Ishikawa (cell line): ENCODE measurements at regions not wholly inside any gene's neighbourhood (a gene's known extent, or its start where the extent isn't known, plus 50 kb on each side); places are given as distances from the start of the nearest gene placed in this dataset.

Experiments
- CEBPB ChIP-seq: IDR thresholded peaks from 2 replicates; pipeline ENCODE4 v1.6.1; 2012
- EP300 ChIP-seq: IDR thresholded peaks from 2 replicates; pipeline ENCODE4 v1.6.1; 2012; ENCODE audit warnings: borderline replicate concordance
- MAX ChIP-seq: IDR thresholded peaks from 2 replicates; pipeline ENCODE4 v1.6.1; 2012
- RAD21 ChIP-seq: IDR thresholded peaks from 2 replicates; pipeline ENCODE4 v1.6.1; 2012; ENCODE audit warnings: low read depth
- REST ChIP-seq: IDR thresholded peaks from 2 replicates; pipeline ENCODE4 v1.6.1; 2012; ENCODE audit warnings: low read depth, mild to moderate bottlenecking
- TAF1 ChIP-seq: IDR thresholded peaks from 2 replicates; pipeline ENCODE4 v1.6.1; 2012; ENCODE audit warnings: low read depth, mild to moderate bottlenecking
- TEAD4 ChIP-seq: IDR thresholded peaks from 2 replicates; pipeline ENCODE4 v1.6.1; 2012
- YY1 ChIP-seq: IDR thresholded peaks from 2 replicates; pipeline ENCODE4 v1.6.1; 2012; ENCODE audit warnings: low read depth

- TF ChIP-seq YY1 (no peak), TEAD4 (no peak), MAX (no peak), EP300 (no peak), REST (no peak), TAF1 (no peak), RAD21 (no peak), CEBPB (no peak)
Observed at GRCh38 chr5:113713051-113713450, 199.6 kb downstream of the YTHDC2 start.
